ENCODE measurements at regions not wholly inside any gene's neighbourhood (a gene's known extent, or its start where the extent isn't known, plus 50 kb on each side); places are given as distances from the start of the nearest gene placed in this dataset.

- no peak for DNase-seq
These were observed 1047.3 kb upstream of the CNTN5 start for GRCh38 chr11:97973352-97973857.

DNA sequence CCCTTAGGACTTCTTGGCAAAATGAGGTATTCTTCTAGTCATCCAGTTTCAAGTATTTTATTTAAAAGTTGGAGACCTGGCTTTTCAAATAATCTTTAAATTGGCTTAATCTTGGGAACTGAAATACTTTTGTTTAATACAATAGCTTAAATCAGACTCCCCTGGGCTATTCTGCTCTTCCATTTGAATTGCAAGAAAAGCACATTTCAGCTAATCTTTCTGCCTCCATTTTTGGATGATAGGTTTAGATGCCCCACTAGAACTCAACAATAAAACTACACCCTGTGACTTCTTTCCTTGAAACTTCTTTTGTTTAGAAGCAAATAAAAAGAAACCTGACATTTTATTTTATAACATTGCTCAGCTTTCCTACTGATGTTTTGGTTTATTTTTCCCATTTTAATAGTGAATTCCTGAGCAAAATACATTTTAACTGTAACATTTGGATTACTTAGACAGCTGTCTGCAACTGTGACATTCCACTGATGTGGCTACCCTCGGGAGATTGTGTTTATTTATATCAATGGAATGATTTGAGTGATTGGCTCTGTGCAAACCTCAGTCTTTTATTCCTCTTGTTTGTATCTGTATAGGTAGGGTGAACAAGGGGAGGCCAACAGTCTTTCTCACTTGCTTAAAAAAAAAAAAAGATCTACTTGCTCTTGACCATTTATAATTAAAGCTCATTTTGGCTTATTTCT is 1045.8 kb upstream of the CNTN5 start:
- no peak for DNase-seq

DNA sequence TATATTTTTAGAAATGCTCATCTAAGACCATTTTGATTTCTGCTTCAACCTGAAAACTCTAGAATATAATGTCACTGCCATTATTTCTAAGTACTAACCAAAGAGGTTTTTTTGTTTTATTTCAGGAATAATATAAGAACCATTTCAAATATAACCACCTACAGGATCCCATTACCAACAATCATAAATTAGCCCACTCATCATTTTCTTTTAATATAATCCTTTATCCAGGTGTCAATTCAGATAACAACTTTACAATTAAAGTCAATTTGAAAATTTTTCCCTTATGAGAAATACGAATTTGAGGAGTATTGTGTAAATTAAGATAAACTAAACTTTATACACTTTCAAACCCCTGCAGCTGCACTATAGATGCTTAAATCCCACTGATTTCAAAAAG is 1043.0 kb upstream of the CNTN5 start:
- no peak for DNase-seq

GRCh38 chr11:97979741-97980140 is 1041.0 kb upstream of the CNTN5 start:
- DNase-seq = no peak

GRCh38 chr11:97982512-97982911 is 1038.2 kb upstream of the CNTN5 start:
- no peak for DNase-seq

GRCh38 chr11:97989121-97989520 is 1031.6 kb upstream of the CNTN5 start:
- DNase-seq = no peak

- DNase-seq = no peak
These were observed 1030.4 kb upstream of the CNTN5 start for GRCh38 chr11:97990162-97990920.

DNA sequence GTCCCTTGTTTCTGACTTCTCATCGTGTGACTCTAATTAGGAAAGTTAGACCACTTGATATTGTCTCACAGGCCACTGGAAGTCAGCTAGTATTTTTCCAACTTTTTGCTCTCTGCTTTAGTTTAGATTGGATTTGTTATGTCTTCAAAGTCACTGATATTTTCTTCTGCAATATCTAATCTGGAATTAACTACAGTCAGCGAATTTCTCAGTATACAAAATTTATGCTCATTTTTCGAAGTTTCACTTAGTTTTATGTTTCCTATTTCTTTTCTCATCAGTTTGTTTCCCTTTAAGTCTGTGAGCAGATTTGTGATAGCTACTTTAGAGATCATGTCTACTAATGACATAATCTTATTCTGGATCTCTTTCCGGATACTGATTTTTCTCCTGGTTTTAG is 1027.2 kb upstream of the CNTN5 start:
- DNase-seq = no peak

DNA sequence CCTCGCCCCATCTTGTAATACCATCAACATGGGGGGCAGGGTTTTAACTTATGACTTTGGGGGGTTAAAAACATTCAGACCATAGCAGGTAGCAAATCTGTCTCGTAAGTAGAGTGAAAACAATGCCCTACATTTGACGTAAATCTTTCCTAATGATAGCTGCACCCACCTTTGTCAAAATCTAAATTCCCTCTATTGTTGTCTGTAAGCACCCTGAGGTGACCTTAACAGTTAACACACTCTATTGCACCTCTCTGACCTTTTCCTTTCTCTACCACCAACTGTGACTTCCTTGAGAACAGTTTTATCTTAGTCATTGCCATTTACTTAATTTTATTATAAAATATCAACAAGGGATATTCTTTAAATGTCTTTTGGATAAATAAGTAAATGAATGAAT is 1024.9 kb upstream of the CNTN5 start:
- DNase-seq = no peak

- no peak for DNase-seq
These were observed 1024.0 kb upstream of the CNTN5 start for GRCh38 chr11:97996762-97997161.

DNA sequence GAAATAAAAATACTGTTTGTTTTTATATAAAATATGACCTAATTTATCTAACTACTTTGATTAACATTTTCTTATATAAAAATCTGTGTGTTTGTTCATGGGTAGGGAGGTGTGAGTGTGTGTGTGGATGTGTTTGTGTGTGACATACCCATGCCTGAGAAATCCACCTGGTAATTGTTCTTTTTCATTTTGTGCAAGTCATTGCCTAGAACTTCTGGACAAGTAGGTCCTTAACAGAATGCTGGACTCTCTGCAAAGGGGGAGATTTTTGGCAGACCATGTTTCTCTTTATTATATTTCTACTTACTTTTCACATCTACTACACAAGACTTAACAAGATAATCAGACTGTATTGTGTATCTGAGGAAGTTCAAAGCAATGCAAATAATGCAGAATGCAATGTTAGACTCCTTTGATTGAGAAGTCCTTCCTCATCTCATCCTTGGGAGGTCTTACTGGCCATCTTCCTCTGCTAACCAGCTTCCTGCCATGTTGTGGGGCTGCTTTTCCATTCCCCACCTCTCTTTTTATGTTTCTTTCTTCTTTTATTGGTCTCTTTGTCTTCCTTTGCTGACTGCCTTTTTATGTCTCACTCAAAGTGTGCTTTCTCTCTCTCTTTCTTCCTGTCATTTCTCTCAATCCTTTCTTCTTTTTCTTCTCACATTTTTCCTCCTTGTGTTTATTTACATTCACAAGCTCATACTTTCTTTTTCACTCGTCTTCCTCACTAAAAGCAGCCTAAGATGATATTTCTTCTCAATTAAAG is 1017.0 kb upstream of the CNTN5 start:
- no peak for DNase-seq

- no peak for DNase-seq
These were observed 1013.7 kb upstream of the CNTN5 start for GRCh38 chr11:98007072-98007471.

DNA sequence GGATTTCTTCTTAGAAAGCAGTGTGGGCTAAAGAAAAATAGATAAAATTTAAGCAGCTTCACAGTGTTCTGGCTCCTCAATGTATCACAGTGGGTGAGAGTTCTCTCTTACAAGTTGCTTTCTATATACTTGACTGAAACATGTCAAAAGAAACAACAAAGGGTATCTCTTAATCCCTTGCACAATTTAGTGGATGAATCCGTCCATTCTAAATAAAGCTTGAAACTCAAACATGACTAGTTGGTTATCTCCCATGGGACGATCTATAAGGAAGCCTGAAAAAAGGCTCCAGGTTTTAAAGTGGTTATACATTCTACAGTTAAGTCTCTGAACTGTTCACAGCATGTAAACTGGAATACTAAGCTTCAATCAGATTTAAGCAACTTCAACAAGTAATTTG is 993.1 kb upstream of the CNTN5 start:
- no peak for DNase-seq

DNA sequence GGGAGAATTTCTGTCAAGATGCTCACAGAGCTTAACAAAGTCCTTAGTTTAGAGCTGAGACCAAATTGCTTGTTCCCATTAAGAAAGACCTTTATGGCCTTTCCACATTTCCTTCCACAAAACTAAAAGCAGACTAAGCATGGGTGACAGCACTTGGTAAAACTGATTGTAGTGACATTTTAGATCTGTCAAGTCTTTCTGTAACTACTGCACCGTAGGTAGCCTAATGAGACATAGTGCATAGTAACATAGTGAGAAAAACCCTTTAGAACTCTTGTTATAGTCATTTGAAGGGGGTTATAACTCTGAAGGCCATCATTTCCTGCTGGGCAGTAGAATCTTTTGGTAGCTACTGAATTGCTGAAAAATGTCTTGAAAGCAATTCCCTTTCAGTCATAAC is 990.9 kb upstream of the CNTN5 start:
- no peak for DNase-seq

- DNase-seq = no peak
These were observed 983.9 kb upstream of the CNTN5 start for GRCh38 chr11:98036810-98037209.

GRCh38 chr11:98040061-98040808 is 980.5 kb upstream of the CNTN5 start:
- DNase-seq = no peak

DNA sequence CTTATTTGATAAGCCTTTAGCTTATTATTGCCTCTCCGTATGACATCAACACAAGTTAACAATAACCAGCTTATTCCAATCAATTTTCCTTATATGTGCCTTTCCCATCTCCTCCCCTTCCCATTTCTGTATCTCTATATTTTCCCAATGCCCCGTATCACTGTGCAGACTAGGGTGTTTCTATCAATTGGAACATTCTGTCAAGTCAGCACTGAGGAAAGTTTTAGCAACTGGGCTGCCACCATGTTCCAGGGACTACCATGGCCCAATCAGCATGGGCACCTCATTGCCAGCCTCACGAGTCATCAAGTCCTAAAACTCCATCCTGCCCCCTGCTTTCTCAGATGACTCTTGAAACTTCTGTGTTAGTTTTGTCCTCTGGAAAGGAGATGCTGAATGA is 973.1 kb upstream of the CNTN5 start:
- DNase-seq = no peak

DNA sequence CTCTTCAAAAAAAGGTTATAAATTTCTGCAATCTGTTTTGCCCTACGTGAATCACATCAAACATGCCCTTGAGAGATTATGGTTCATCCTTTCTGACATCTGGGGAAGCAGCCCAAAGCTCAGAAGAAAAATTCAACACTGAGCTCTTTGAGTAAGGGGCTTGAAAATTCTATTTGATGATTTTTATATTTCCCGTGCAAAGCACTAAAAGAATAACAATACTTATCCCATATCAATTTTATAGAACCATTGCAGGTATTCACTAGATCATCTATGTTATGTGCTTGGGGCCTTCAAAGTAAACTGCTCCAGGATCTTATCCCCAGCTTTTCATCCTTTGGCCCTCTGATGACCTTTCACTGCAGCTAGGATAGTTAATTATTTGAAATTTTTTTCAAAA is 966.9 kb upstream of the CNTN5 start:
- DNase-seq = no peak

GRCh38 chr11:98056945-98057344 is 963.8 kb upstream of the CNTN5 start:
- no peak for DNase-seq

GRCh38 chr11:98059488-98059887 is 961.3 kb upstream of the CNTN5 start:
- DNase-seq = no peak

GRCh38 chr11:98060759-98061158 is 960.0 kb upstream of the CNTN5 start:
- DNase-seq = no peak

GRCh38 chr11:98061858-98062257 is 958.9 kb upstream of the CNTN5 start:
- DNase-seq = no peak

- DNase-seq = no peak
These were observed 958.0 kb upstream of the CNTN5 start for GRCh38 chr11:98062714-98063113.
